Testis (tissue), 2 donors: ENCODE measurements at regions not wholly inside any gene's neighbourhood (a gene's known extent, or its start where the extent isn't known, plus 50 kb on each side); places are given as distances from the start of the nearest gene placed in this dataset.

Experiments used
- DNase-seq: peaks from one replicate; pipeline ENCODE4 v3.0.0-alpha.2; 2019
- H3K27ac ChIP-seq, 2 donors: fragments of 200-600 bp; sonication (generic); one replicate each; pipeline ENCODE4 v1.5.1; 2019
- H3K27me3 ChIP-seq: fragments of 200-600 bp; sonication (generic); one replicate; pipeline ENCODE4 v1.5.1; 2019
- H3K36me3 ChIP-seq: fragments of 200-600 bp; sonication (generic); one replicate; pipeline ENCODE4 v1.5.1; 2017; ENCODE audit warnings: low read depth; ENCODE audit errors: missing control alignments
- H3K4me1 ChIP-seq: fragments of 200-600 bp; sonication (generic); one replicate; pipeline ENCODE4 v1.5.1; 2019
- H3K4me3 ChIP-seq, 2 donors: fragments of 200-600 bp; sonication (generic); one replicate each; pipeline ENCODE4 v1.5.1; 2017 to 2019
- H3K9me3 ChIP-seq: fragments of 200-600 bp; sonication (generic); one replicate; pipeline ENCODE4 v1.5.1; 2017
- CTCF ChIP-seq, 3 experiments: fragments of 450-650 bp in 2 of 3; fragments of 200-600 bp in 1 of 3; sonication (generic) in 1 of 3; IDR thresholded peaks; one replicate each; pipeline ENCODE4 v1.5.1; 2016 to 2019; ENCODE audit warnings: antibody characterized with exemption in 3 of 3, mild to moderate bottlenecking in 2 of 3, moderate library complexity in 1 of 3
- POLR2A ChIP-seq: fragments of 450-650 bp; IDR thresholded peaks from one replicate; pipeline ENCODE4 v1.6.1; 2017; ENCODE audit warnings: antibody characterized with exemption, mild to moderate bottlenecking, moderate library complexity
- WGBS, 2 donors: methylation state at CpG; one replicate each; pipeline ENCODE4 v1.1.5; 2018; 5-methylcytosine and 5-hydroxymethylcytosine counted together
- intact Hi-C: fragments of 100-400 bp; cut with DNase I; formaldehyde crosslinking; loops from one replicate; pipeline ENCODE4 v1.15.1; 2023; ENCODE audit warnings: low total_unique reads

- Histone ChIP-seq H3K4me1 (no peaks in the 10 kb centered on the region), H3K27me3 (no peaks in the 10 kb centered on the region), H3K9me3 (no peaks in the 10 kb centered on the region), H3K4me3 (no peak overlapping the region), H3K27ac (no peak overlapping the region), H3K36me3 (no peaks in the 10 kb centered on the region)
- 78 to 82% methylated on average over 5 of the region's 5 CpGs for WGBS, 2 donors
- intact Hi-C loops, result no loop called here
- no peak for DNase-seq
- TF ChIP-seq CTCF (IDR thresholded peaks at IDR 0.05), result no peak
- no peak for TF ChIP-seq POLR2A
Observed at GRCh38 chr9:13597427-13597826, 317.9 kb upstream of the MPDZ start.

GRCh38 chr9:13597004-13597403 lies 317.5 kb upstream of the MPDZ start:
- H3K9me3 ChIP-seq, result no peaks in the 10 kb centered on the region
- no peaks in the 10 kb centered on the region for H3K36me3 ChIP-seq
- H3K27me3 ChIP-seq, result no peaks in the 10 kb centered on the region
- no peaks in the 10 kb centered on the region for H3K4me1 ChIP-seq
- 50 to 57% methylated on average over 2 of the region's 2 CpGs for WGBS, 2 donors
- DNase-seq, result no peak
- intact Hi-C loops, result no loop called here
- H3K27ac ChIP-seq, result no peak overlapping the region
- TF ChIP-seq POLR2A (no peak), CTCF (IDR thresholded peaks at IDR 0.05) (no peak)
- H3K4me3 ChIP-seq, result no peak overlapping the region

GRCh38 chr9:13596383-13596970 lies 317.0 kb upstream of the MPDZ start:
- Histone ChIP-seq H3K4me1 (no peaks in the 10 kb centered on the region), H3K27me3 (no peaks in the 10 kb centered on the region), H3K36me3 (no peaks in the 10 kb centered on the region), H3K4me3 (no peak overlapping the region), H3K9me3 (no peaks in the 10 kb centered on the region), H3K27ac (no peak overlapping the region)
- intact Hi-C loops, result no loop called here
- TF ChIP-seq CTCF (IDR thresholded peaks at IDR 0.05) (no peak), POLR2A (no peak)
- WGBS, 2 donors, result 84 to 87% methylated on average over 4 of the region's 4 CpGs
- no peak for DNase-seq

DNA sequence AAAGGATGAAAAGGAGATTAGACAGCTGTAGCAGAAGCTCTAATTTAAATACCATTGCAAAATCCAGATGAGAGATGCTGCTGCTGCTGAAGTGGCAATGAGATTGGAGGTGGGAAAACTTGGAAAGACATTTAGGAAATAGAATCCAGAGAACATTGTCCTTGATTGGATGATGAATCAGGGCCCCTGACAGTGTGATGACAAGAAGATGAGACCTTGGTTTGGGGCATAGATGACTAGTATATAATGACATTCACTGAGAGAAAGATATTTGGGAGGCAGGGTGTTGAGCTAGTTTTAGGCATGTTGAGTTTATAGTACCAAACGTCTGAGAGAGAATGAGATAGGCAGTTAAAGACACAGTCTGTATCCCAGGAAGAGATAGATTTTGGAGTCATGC lies 311.5 kb upstream of the MPDZ start:
- 35 to 48% methylated on average over 1 of the region's 1 CpG for WGBS, 2 donors
- TF ChIP-seq CTCF (IDR thresholded peaks at IDR 0.05) (no peak), POLR2A (no peak)
- no peak overlapping the region for H3K27ac ChIP-seq

GRCh38 chr9:13589034-13589737 lies 309.7 kb upstream of the MPDZ start:
- H3K4me3 ChIP-seq, result no peak overlapping the region
- no peak for DNase-seq
- H3K4me1 ChIP-seq, result no peaks in the 10 kb centered on the region
- no peaks in the 10 kb centered on the region for H3K9me3 ChIP-seq
- WGBS, 2 donors, result 85 to 90% methylated on average over 2 of the region's 2 CpGs
- no peaks in the 10 kb centered on the region for H3K36me3 ChIP-seq
- TF ChIP-seq CTCF (IDR thresholded peaks at IDR 0.05) (no peak), POLR2A (no peak)
- H3K27ac ChIP-seq, result no peak overlapping the region
- no peaks in the 10 kb centered on the region for H3K27me3 ChIP-seq
- intact Hi-C loops, result no loop called here

More for the DNA sequence above, 311.5 kb upstream of the MPDZ start:
- Histone ChIP-seq H3K4me1 (no peaks in the 10 kb centered on the region), H3K4me3 (no peak overlapping the region), H3K36me3 (no peaks in the 10 kb centered on the region), H3K9me3 (no peaks in the 10 kb centered on the region), H3K27me3 (no peaks in the 10 kb centered on the region)
- intact Hi-C loops, result no loop called here
- no peak for DNase-seq
